Neuronal stem cell (in vitro differentiated cells): ENCODE measurements at regions not wholly inside any gene's neighbourhood (a gene's known extent, or its start where the extent isn't known, plus 50 kb on each side); places are given as distances from the start of the nearest gene placed in this dataset.
"Not testable (repeated sequence)": the region's sequence is repeated elsewhere in the genome, so short reads cannot be mapped to it uniquely, and the experiment has no call there.

Experiments
- DNase-seq: peaks from one replicate; pipeline ENCODE4 v3.0.0-alpha.2; 2013; ENCODE audit warnings: low spot score
- H2AFZ ChIP-seq: one replicate; pipeline ENCODE4 v1.6.1; 2013; ENCODE audit warnings: mild to moderate bottlenecking, low read length, inconsistent platforms
- H2AK5ac ChIP-seq: 2 replicates; pipeline ENCODE4 v1.6.1; 2013; ENCODE audit warnings: low read depth, mild to moderate bottlenecking, inconsistent platforms, low read length, moderate library complexity, mixed read lengths
- H2BK120ac ChIP-seq: 2 replicates; pipeline ENCODE4 v1.6.1; 2013; ENCODE audit warnings: low read depth, mild to moderate bottlenecking, inconsistent platforms, low read length, moderate library complexity, mixed read lengths
- H2BK12ac ChIP-seq: one replicate; pipeline ENCODE4 v1.6.1; 2013; ENCODE audit warnings: low read length, inconsistent platforms
- H2BK15ac ChIP-seq: 2 replicates; pipeline ENCODE4 v1.6.1; 2013; ENCODE audit warnings: mild to moderate bottlenecking, low read length, inconsistent platforms, mixed read lengths
- H2BK5ac ChIP-seq: one replicate; pipeline ENCODE4 v1.6.1; 2013; ENCODE audit warnings: inconsistent platforms, mild to moderate bottlenecking, low read length, moderate library complexity
- H3K14ac ChIP-seq: one replicate; pipeline ENCODE4 v1.6.1; 2013; ENCODE audit warnings: low read length, inconsistent platforms
- H3K18ac ChIP-seq: 2 replicates; pipeline ENCODE4 v1.6.1; 2013; ENCODE audit warnings: low read length, inconsistent platforms
- H3K23ac ChIP-seq: 2 replicates; pipeline ENCODE4 v1.6.1; 2013; ENCODE audit warnings: low read depth, mild to moderate bottlenecking, mixed read lengths, low read length, inconsistent platforms; ENCODE audit not compliant: poor library complexity
- H3K27ac ChIP-seq: replicated peaks from 3 replicates; pipeline ENCODE4 v1.5.1; 2013; ENCODE audit warnings: low read length, inconsistent platforms
- H3K27me3 ChIP-seq, 3 experiments: 2 replicates each; pipeline ENCODE4 v1.6.1; 2013; ENCODE audit warnings: low read length in 3 of 3, mild to moderate bottlenecking in 2 of 3, inconsistent platforms in 1 of 3, low read depth in 1 of 3, mixed read lengths in 1 of 3, moderate library complexity in 1 of 3; ENCODE audit not compliant: control insufficient read depth in 3 of 3, insufficient read depth in 3 of 3
- H3K36me3 ChIP-seq, 2 donors: replicated peaks in 1 of 2; 2 replicates each; pipeline ENCODE4 v1.6.1; 2013; ENCODE audit warnings: low read length in 2 of 2; ENCODE audit not compliant: control insufficient read depth in 2 of 2, insufficient read depth in 2 of 2
- H3K4ac ChIP-seq: 2 replicates; pipeline ENCODE4 v1.6.1; 2013; ENCODE audit warnings: inconsistent platforms, mild to moderate bottlenecking, low read length, moderate library complexity
- H3K4me1 ChIP-seq, 2 donors: 1 replicate in 1 of 2; 2 replicates in 1 of 2; pipeline ENCODE4 v1.6.1; 2013; ENCODE audit warnings: low read length in 2 of 2, low read depth in 1 of 2; ENCODE audit not compliant: control insufficient read depth in 2 of 2, insufficient read depth in 1 of 2
- H3K4me2 ChIP-seq: one replicate; pipeline ENCODE4 v1.6.1; 2013; ENCODE audit warnings: mild to moderate bottlenecking, low read length, inconsistent platforms; ENCODE audit not compliant: insufficient read depth, poor library complexity, severe bottlenecking
- H3K4me3 ChIP-seq, 2 donors: 2 replicates each; pipeline ENCODE4 v1.5.1; 2013; ENCODE audit warnings: low read length in 2 of 2, mild to moderate bottlenecking in 2 of 2, inconsistent platforms in 1 of 2, moderate library complexity in 1 of 2
- H3K79me1 ChIP-seq: one replicate; pipeline ENCODE4 v1.6.1; 2013; ENCODE audit warnings: low read depth, mild to moderate bottlenecking, inconsistent platforms, low read length, moderate library complexity
- H3K9ac ChIP-seq: one replicate; pipeline ENCODE4 v1.6.1; 2013; ENCODE audit warnings: mild to moderate bottlenecking, low read depth, low read length, inconsistent platforms; ENCODE audit not compliant: poor library complexity
- H3K9me3 ChIP-seq, 2 donors: replicated peaks in 1 of 2; 2 replicates each; pipeline versions ENCODE3 to v1.6.1; 2013; ENCODE audit warnings: low read length in 2 of 2, mild to moderate bottlenecking in 2 of 2, inconsistent platforms in 1 of 2, low read depth in 1 of 2, mixed read lengths in 1 of 2, moderate library complexity in 1 of 2; ENCODE audit not compliant: control insufficient read depth in 2 of 2, insufficient read depth in 1 of 2
- H4K8ac ChIP-seq: one replicate; pipeline ENCODE4 v1.6.1; 2013; ENCODE audit warnings: low read depth, mild to moderate bottlenecking, inconsistent platforms, low read length, moderate library complexity
- H4K91ac ChIP-seq: one replicate; pipeline ENCODE4 v1.6.1; 2013; ENCODE audit warnings: low read length, low read depth, mild to moderate bottlenecking, inconsistent platforms; ENCODE audit not compliant: poor library complexity
- WGBS, 2 donors: extraction: QIAGEN DNeasy Blood & Tissue Kit; methylation state at CpG; one replicate each; pipeline ENCODE4 v1.1.7; 2013; ENCODE audit warnings: missing lambda C conversion rate in 2 of 2, mixed read lengths in 1 of 2; ENCODE audit not compliant: insufficient read length in 2 of 2, insufficient replicate concordance in 1 of 2; ENCODE audit errors: extremely low coverage in 2 of 2; 5-methylcytosine and 5-hydroxymethylcytosine counted together

- Histone ChIP-seq H4K8ac (no peak overlapping the region), H2BK12ac (no peak overlapping the region), H2AFZ (no peak overlapping the region), H3K36me3 (no peaks in the 10 kb centered on the region), H3K4me1 (peaks cover 0 to 6% of the 10 kb centered on the region in 2 donors), H2AK5ac (no peak overlapping the region), H2BK120ac (no peak overlapping the region), H3K9me3 (peaks cover 0 to 4% of the 10 kb centered on the region in 2 donors), H3K4me3 (peak overlapping the region in 1 of 2 donors; percentile 18), H3K14ac (no peak overlapping the region), H3K18ac (no peak overlapping the region), H2BK15ac (no peak overlapping the region), H4K91ac (no peak overlapping the region), H3K79me1 (no peaks in the 10 kb centered on the region), H3K27ac (no peak overlapping the region), H3K23ac (no peak overlapping the region), H3K27me3 (no peaks in the 10 kb centered on the region), H3K4me2 (no peak overlapping the region), H3K4ac (no peak overlapping the region), H3K9ac (no peak overlapping the region), H2BK5ac (no peak overlapping the region)
- DNase-seq: no peak
- WGBS, 2 donors: no CpG with 5 or more reads among the region's 4 CpGs
These were observed 1253.5 kb downstream of the TYW1 start for GRCh38 chr7:68250143-68250542.

- H2AFZ ChIP-seq, H2BK15ac ChIP-seq, H3K18ac ChIP-seq, DNase-seq, H3K23ac ChIP-seq, H3K36me3 ChIP-seq, H3K4me1 ChIP-seq, H3K79me1 ChIP-seq, H4K91ac ChIP-seq, H4K8ac ChIP-seq, H3K9me3 ChIP-seq, H3K9ac ChIP-seq, H3K4me3 ChIP-seq, H2AK5ac ChIP-seq, H2BK12ac ChIP-seq, H2BK5ac ChIP-seq, H3K4me2 ChIP-seq, H3K27ac ChIP-seq, H3K14ac ChIP-seq, H3K27me3 ChIP-seq, H2BK120ac ChIP-seq, H3K4ac ChIP-seq: not testable (repeated sequence)
- WGBS, 2 donors: no CpG with 5 or more reads among the region's 1 CpG
These were observed 1258.2 kb downstream of the TYW1 start for GRCh38 chr7:68254815-68255214.

GRCh38 chr7:68256295-68256694 is 1259.7 kb downstream of the TYW1 start:
- Histone ChIP-seq H3K14ac (no peak overlapping the region), H3K27ac (no peak overlapping the region), H3K36me3 (no peaks in the 10 kb centered on the region), H2BK5ac (no peak overlapping the region), H3K23ac (no peak overlapping the region), H3K79me1 (no peaks in the 10 kb centered on the region), H3K27me3 (no peaks in the 10 kb centered on the region), H4K91ac (no peak overlapping the region), H2AFZ (no peak overlapping the region), H2AK5ac (no peak overlapping the region), H3K4me3 (no peak overlapping the region), H4K8ac (no peak overlapping the region), H2BK12ac (no peak overlapping the region), H3K9me3 (peaks cover 0 to 2% of the 10 kb centered on the region in 2 donors), H2BK120ac (no peak overlapping the region), H3K4me2 (no peak overlapping the region), H2BK15ac (no peak overlapping the region), H3K18ac (no peak overlapping the region), H3K4ac (no peak overlapping the region), H3K4me1 (peaks cover 0 to 6% of the 10 kb centered on the region in 2 donors), H3K9ac (no peak overlapping the region)
- no CpG with 5 or more reads among the region's 2 CpGs for WGBS, 2 donors
- DNase-seq: no peak

GRCh38 chr7:68258609-68259008 is 1262.0 kb downstream of the TYW1 start:
- H2AK5ac ChIP-seq: no peak overlapping the region
- DNase-seq: no peak
- no CpG with 5 or more reads among the region's 8 CpGs for whole genome bisulfite sequencing, 2 donors

More at GRCh38 chr7:68258609-68259008, 1262.0 kb downstream of the TYW1 start:
- Histone ChIP-seq H3K27me3 (no peaks in the 10 kb centered on the region), H2BK5ac (no peak overlapping the region), H3K9ac (no peak overlapping the region), H2AFZ (no peak overlapping the region), H3K18ac (no peak overlapping the region), H3K79me1 (no peaks in the 10 kb centered on the region), H2BK12ac (no peak overlapping the region), H4K8ac (no peak overlapping the region), H3K4ac (no peak overlapping the region), H3K36me3 (no peaks in the 10 kb centered on the region), H3K9me3 (no peaks in the 10 kb centered on the region), H3K4me1 (peaks cover 0 to 6% of the 10 kb centered on the region in 2 donors), H3K27ac (no peak overlapping the region), H4K91ac (no peak overlapping the region), H2BK120ac (no peak overlapping the region), H3K4me2 (no peak overlapping the region), H3K23ac (no peak overlapping the region), H3K14ac (no peak overlapping the region), H3K4me3 (no peak overlapping the region), H2BK15ac (no peak overlapping the region)
